ENCODE measurements at regions not wholly inside any gene's neighbourhood (a gene's known extent, or its start where the extent isn't known, plus 50 kb on each side); places are given as distances from the start of the nearest gene placed in this dataset.
"Not testable (repeated sequence)": the region's sequence is repeated elsewhere in the genome, so short reads cannot be mapped to it uniquely, and the experiment has no call there.

DNA sequence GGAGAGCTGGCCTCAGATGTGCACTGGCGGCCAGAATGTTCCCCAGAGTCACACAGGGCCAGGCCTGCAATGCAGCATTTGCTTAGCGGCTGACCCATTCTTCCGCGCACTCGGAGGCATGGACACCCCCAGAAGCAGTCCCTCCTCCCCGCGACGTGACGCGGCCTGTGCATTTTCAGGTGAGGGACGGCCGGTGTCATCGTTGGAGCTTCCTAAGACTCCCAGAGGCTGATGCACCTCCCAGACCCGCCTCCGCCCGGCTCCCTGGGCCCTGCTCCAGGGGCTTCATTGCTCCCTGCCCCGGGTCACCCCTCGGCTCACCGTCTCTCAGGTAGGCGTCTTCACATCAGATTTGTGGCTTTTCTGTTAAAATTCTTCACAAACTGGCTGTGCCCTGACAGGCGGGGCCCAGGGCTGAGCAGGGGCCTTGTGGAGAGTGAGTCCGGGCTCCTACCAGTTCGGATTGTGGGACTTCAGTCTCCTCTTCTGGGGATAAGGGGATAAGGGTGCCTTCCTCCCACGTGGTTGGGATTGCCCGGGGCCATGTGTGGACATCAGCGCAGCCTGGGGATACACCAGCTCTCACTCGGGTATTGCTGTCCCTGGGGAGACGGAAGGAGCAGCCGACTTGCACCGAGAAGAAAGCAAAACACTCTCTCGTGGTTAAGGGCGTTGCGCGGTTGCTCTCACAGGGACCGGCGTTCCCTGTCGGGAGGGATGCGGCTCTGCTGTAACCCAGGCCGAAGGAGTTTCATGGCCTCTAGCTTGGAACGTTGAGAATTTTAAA lies 249.1 kb downstream of the ADGRD1 start:
- H3K4me1 ChIP-seq (ENCODE audit: low read depth) = no peaks in the 10 kb centered on the region
- no peaks in the 10 kb centered on the region for H3K36me3 ChIP-seq
- no peaks in the 10 kb centered on the region for H3K27me3 ChIP-seq
- no peak overlapping the region for H3K27ac ChIP-seq
- no peak overlapping the region for H3K4me3 ChIP-seq
- no peak for DNase-seq (ENCODE audit: low read depth in 1 of 2, low spot score in 1 of 2)
- no peak for TF ChIP-seq CTCF (IDR thresholded peaks at IDR 0.05; ENCODE audit: low read depth, low read length)
- no peaks in the 10 kb centered on the region for H3K9me3 ChIP-seq (ENCODE audit: low read depth)

GRCh38 chr12:131203666-131204415 lies 250.1 kb downstream of the ADGRD1 start:
- Histone ChIP-seq H3K4me3 (no peak overlapping the region), H3K27ac (no peak overlapping the region), H3K9me3 (ENCODE audit: low read depth) (no peaks in the 10 kb centered on the region), H3K36me3 (no peaks in the 10 kb centered on the region), H3K4me1 (ENCODE audit: low read depth) (no peaks in the 10 kb centered on the region), H3K27me3 (no peaks in the 10 kb centered on the region)
- TF ChIP-seq CTCF (IDR thresholded peaks at IDR 0.05; ENCODE audit: low read depth, low read length) = no peak
- no peak for DNase-seq (ENCODE audit: low read depth in 1 of 2, low spot score in 1 of 2)

GRCh38 chr12:131204416-131205274 lies 250.9 kb downstream of the ADGRD1 start:
- TF ChIP-seq CTCF (IDR thresholded peaks at IDR 0.05; ENCODE audit: low read depth, low read length) = no peak
- no peaks in the 10 kb centered on the region for H3K9me3 ChIP-seq (ENCODE audit: low read depth)
- no peaks in the 10 kb centered on the region for H3K4me1 ChIP-seq (ENCODE audit: low read depth)
- no peak overlapping the region for H3K4me3 ChIP-seq
- no peak for DNase-seq (ENCODE audit: low read depth in 1 of 2, low spot score in 1 of 2)
- H3K27me3 ChIP-seq = no peaks in the 10 kb centered on the region
- no peaks in the 10 kb centered on the region for H3K36me3 ChIP-seq
- H3K27ac ChIP-seq = no peak overlapping the region

- not testable (repeated sequence) for H3K4me1 ChIP-seq (ENCODE audit: low read depth); DNase-seq (ENCODE audit: low read depth in 1 of 2, low spot score in 1 of 2); H3K27ac ChIP-seq; H3K4me3 ChIP-seq; H3K36me3 ChIP-seq; H3K27me3 ChIP-seq; H3K9me3 ChIP-seq (ENCODE audit: low read depth)
Observed at GRCh38 chr12:131205275-131205933, 251.7 kb downstream of the ADGRD1 start.

DNA sequence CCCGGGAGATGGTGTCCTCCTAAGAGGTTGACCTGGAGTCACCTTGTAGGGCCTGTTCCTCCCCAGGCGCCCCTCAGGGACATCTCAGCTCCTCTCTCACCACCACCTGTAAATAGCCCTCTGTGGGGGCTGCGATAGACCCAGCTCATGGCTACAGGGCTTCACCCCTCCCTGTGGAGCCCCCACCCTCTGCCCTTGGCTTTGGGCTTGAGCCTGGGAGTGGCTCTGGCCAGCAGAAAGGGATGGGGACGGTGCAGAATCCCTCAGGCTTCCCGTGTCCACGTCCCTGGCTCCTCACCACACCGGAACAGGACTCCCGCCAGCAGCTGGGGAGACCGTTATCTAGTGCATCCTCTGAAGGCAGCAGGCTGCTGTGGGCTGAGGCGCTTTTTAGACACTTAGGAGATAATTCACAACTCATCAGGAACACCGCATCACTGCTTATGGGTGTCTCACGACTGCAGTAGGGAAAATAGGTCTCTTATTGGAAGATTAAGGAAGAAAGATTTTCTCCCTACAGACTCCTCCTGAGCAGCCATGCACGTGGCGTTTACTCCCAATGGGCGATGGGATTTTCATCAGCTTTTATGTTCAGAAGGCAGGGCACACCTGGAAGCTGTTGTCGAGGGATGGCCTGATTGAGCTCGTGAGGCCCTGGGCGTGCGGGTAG lies 253.1 kb downstream of the ADGRD1 start:
- H3K4me3 ChIP-seq; H3K9me3 ChIP-seq (ENCODE audit: low read depth); H3K27ac ChIP-seq; H3K27me3 ChIP-seq; H3K36me3 ChIP-seq; DNase-seq (ENCODE audit: low read depth in 1 of 2, low spot score in 1 of 2); H3K4me1 ChIP-seq (ENCODE audit: low read depth): not testable (repeated sequence)

DNA sequence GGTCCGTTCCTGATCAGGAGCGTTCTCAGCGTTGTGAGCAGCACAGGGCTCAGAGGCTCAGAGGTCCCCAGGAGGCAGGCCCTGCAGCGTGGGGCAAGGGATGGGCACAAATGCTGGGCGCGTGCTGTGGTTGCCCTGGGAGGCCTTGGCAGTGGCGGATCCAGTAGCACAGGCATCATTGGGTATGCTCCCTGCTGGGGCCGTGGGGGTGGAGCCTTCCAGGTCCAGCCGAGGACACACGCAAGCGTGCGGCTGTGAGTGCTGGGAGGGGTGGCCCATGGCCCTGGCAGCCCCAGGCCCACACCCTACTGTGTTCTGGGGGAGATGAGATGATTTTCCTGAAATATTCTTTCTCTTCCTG lies 253.6 kb downstream of the ADGRD1 start:
- H3K4me1 ChIP-seq (ENCODE audit: low read depth); H3K36me3 ChIP-seq; H3K9me3 ChIP-seq (ENCODE audit: low read depth); H3K27ac ChIP-seq; DNase-seq (ENCODE audit: low read depth in 1 of 2, low spot score in 1 of 2); H3K4me3 ChIP-seq; H3K27me3 ChIP-seq: not testable (repeated sequence)

DNA sequence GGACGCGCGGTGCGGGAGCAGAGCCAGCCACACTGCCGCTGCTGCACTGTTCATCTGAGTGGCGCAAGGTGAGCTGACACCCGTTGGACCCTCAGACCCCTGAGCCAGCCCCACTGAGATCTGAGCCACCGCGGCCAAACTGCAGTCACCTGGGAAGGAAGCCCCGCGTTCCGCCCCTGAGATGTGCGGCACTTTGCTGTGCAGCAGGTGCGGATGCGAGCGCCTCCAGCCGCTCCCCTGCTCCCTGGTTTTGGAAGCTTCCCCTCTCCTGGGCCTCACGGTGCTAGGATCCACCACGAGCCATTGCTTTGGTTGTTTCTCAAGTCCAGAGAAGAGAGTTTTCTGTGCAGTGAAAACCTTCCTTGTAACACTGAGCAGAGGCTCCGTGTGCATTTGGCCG lies 254.1 kb downstream of the ADGRD1 start:
- not testable (repeated sequence) for H3K4me1 ChIP-seq (ENCODE audit: low read depth); H3K27ac ChIP-seq; H3K27me3 ChIP-seq; H3K4me3 ChIP-seq; H3K36me3 ChIP-seq; DNase-seq (ENCODE audit: low read depth in 1 of 2, low spot score in 1 of 2); H3K9me3 ChIP-seq (ENCODE audit: low read depth)
